Left lung (tissue), 4 donors: ENCODE measurements at regions not wholly inside any gene's neighbourhood (a gene's known extent, or its start where the extent isn't known, plus 50 kb on each side); places are given as distances from the start of the nearest gene placed in this dataset.

Experiments
- ATAC-seq: fragments of 200-7000 bp; cut with Tn5 transposase; one replicate; pipeline ENCODE4 v1.9.1; 2020; ENCODE audit warnings: moderate library complexity
- DNase-seq, 4 donors: peaks; one replicate each; pipeline ENCODE4 v3.0.0-alpha.2; 2013 to 2020
- H3K27ac ChIP-seq, 2 donors: fragments of 200-600 bp; sonication (generic) in 1 of 2; one replicate each; pipeline versions ENCODE4 v1.5.0 to v1.8.0; 2020 to 2021
- H3K27me3 ChIP-seq, 2 donors: fragments of 200-600 bp; sonication (generic) in 1 of 2; one replicate each; pipeline versions ENCODE4 v1.5.0 to v1.8.0; 2020 to 2021
- H3K36me3 ChIP-seq, 2 donors: fragments of 200-600 bp; sonication (generic) in 1 of 2; one replicate each; pipeline versions ENCODE4 v1.5.0 to v1.8.0; 2020 to 2021
- H3K4me1 ChIP-seq, 2 donors: fragments of 200-600 bp; one replicate each; pipeline ENCODE4 v1.8.0; 2021
- H3K4me3 ChIP-seq, 2 donors: fragments of 200-600 bp; sonication (generic) in 1 of 2; one replicate each; pipeline versions ENCODE4 v1.5.0 to v1.8.0; 2020 to 2021; ENCODE audit warnings: mild to moderate bottlenecking in 1 of 2
- H3K9me3 ChIP-seq, 2 donors: fragments of 200-600 bp; sonication (generic) in 1 of 2; one replicate each; pipeline versions ENCODE4 v1.5.0 to v1.8.0; 2020 to 2021
- intact Hi-C, 2 donors: fragments of 100-400 bp; cut with DNase I; formaldehyde crosslinking; loops; one replicate each; pipeline versions ENCODE4 v1.11.2 to v1.14.2; 2022
- TF ChIP-seq, protein P1 (sequence below), 2 donors: fragments of 200-600 bp; sonication (generic) in 1 of 2; IDR thresholded peaks; one replicate each; pipeline versions ENCODE4 v1.5.0 to v1.8.0; 2021; ENCODE audit warnings: antibody characterized with exemption in 2 of 2
- donor health status: DM: no; HTN: yes; CAD: no.
- donor health status: DM: no; HTN: no; CAD: no.

DNA sequence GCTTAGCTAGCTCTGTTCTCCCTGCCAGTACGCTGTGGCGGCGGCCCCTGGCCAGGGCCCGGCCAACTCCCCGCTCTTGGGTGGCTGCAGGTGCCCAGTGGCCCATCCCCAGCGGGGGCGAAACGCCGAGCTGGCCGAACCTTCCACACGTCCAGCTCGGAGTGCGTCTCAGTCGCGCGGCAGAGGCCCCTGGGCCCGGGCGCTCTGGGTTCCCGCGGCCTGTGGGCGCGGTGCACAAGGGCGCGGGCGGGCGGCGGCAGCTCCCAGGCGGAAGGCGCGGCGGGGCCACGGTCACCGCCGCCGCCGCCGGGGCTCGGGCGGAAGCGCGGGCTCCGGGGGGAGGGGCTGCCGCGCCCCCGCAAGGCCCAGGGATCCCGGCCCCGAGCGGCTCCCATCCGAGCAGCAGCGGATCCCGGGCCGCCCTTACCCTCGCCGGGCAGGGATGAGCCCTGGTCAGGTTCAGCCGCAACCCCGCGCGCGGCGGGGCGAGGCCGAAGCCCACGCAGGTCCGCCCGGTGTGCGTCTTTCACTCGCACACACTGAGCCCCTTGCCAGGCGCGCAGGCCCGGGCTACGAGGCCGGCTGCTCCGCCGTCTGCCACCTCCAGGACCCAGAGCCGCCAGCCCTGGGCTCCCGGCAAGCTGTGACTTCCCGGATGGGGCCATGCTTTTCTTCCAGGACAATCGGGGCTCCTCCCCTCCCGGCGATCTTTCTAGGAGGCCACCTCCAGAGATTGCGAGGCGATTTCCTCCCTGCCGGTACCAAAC lies 54.2 kb downstream of the CCDC54 start:
- TF ChIP-seq, protein P1, sequence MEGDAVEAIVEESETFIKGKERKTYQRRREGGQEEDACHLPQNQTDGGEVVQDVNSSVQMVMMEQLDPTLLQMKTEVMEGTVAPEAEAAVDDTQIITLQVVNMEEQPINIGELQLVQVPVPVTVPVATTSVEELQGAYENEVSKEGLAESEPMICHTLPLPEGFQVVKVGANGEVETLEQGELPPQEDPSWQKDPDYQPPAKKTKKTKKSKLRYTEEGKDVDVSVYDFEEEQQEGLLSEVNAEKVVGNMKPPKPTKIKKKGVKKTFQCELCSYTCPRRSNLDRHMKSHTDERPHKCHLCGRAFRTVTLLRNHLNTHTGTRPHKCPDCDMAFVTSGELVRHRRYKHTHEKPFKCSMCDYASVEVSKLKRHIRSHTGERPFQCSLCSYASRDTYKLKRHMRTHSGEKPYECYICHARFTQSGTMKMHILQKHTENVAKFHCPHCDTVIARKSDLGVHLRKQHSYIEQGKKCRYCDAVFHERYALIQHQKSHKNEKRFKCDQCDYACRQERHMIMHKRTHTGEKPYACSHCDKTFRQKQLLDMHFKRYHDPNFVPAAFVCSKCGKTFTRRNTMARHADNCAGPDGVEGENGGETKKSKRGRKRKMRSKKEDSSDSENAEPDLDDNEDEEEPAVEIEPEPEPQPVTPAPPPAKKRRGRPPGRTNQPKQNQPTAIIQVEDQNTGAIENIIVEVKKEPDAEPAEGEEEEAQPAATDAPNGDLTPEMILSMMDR (IDR thresholded peaks at IDR 0.05): peak in 1 of 2 donors; percentile 24
- Histone ChIP-seq H3K4me3 (peak overlapping the region; percentile 63 to 71), H3K4me1 (peaks cover 6 to 24% of the 10 kb centered on the region in 2 donors), H3K36me3 (no peaks in the 10 kb centered on the region), H3K27ac (peak overlapping the region; percentile 92 to 93), H3K9me3 (no peaks in the 10 kb centered on the region), H3K27me3 (peaks cover 0 to 21% of the 10 kb centered on the region in 2 donors)
- peak; percentile 46 to 87 (median 64) for DNase-seq
- intact Hi-C loops: no loop called here
- ATAC-seq: peak; percentile 67

DNA sequence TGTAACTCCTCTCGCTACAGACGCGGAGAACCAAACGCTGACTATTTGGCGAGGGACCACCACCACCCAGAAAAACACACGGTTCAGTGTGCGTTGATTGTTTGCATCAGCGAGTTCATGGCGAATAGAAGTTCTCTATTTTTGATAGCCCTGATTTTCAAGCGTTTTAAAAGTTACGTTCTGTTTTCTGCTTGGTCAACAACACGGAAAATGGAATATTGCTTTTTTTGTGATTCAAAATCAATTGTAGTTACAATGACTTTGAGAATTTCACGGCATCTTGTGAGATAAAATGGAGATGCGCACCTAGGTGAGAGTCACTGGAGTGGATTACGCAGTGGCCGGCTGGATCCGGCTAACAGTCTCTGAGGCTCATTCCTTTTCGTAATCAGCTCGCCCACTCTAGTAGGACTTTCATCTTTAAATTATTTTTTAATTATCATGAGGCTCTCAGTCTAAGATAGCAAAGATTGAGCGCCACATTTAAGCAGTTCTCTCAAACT lies 54.8 kb downstream of the CCDC54 start:
- H3K36me3 ChIP-seq: no peaks in the 10 kb centered on the region
- ATAC-seq (peak; percentile 43), DNase-seq (peak; percentile 18 to 50 (median 34))
- peaks cover 0 to 21% of the 10 kb centered on the region in 2 donors for H3K27me3 ChIP-seq
- H3K4me1 ChIP-seq: peaks cover 6 to 24% of the 10 kb centered on the region in 2 donors
- intact Hi-C loops: no loop called here
- H3K9me3 ChIP-seq: no peaks in the 10 kb centered on the region
- peak overlapping the region; percentile 92 to 93 for H3K27ac ChIP-seq
- peak overlapping the region; percentile 63 to 71 for H3K4me3 ChIP-seq
- TF ChIP-seq, protein P1 (IDR thresholded peaks at IDR 0.05): no peak

DNA sequence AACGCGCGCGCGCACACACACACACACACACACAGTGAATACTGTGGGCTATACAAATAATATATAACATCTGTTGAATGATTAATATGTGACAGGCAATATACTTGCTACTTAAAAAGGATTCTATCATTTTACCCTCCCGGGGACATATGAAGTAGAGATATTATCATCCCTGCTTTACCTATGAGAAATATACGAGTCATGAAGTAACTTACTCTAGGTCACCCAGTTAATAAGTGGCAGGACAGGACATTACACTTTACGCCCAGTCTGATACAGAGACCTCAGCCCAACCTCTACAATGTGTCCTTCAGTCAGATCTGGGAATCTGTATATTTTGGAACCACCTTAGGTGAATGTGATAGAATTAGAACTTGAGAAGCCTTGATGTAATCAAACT lies 55.4 kb downstream of the CCDC54 start:
- H3K9me3 ChIP-seq: no peaks in the 10 kb centered on the region
- H3K4me1 ChIP-seq: peaks cover 6 to 24% of the 10 kb centered on the region in 2 donors
- intact Hi-C loops: no loop called here
- ATAC-seq: no peak
- H3K4me3 ChIP-seq: peak overlapping the region; percentile 63 to 71
- H3K27me3 ChIP-seq: peaks cover 0 to 21% of the 10 kb centered on the region in 2 donors
- TF ChIP-seq, protein P1 (IDR thresholded peaks at IDR 0.05): no peak
- no peaks in the 10 kb centered on the region for H3K36me3 ChIP-seq
- peak in 1 of 4 donors; percentile 3 for DNase-seq
- H3K27ac ChIP-seq: no peak overlapping the region

DNA sequence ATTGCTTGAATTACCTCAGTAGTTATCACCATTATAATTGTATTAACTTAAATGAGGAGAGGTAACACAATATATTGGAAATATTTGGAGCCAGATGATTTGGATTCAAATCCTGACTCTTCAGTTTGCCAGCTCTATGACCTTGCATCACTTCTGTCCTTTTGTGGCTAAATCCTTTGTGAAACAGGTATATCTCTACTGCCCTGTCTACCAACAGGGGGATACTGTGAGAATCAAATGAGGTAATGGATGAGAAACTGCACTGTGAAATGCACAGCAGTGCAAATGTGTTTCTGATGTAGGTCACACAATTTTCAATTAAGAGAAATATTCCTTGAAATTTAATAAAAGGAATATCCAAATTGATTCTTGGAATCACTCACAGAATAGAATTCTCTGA lies 58.8 kb downstream of the CCDC54 start:
- TF ChIP-seq, protein P1 (IDR thresholded peaks at IDR 0.05): no peak
- Histone ChIP-seq H3K4me3 (no peak overlapping the region), H3K27me3 (peaks cover 0 to 2% of the 10 kb centered on the region in 2 donors), H3K27ac (no peak overlapping the region), H3K9me3 (no peaks in the 10 kb centered on the region), H3K4me1 (peaks cover 0 to 11% of the 10 kb centered on the region in 2 donors), H3K36me3 (no peaks in the 10 kb centered on the region)
- intact Hi-C loops: no loop called here
- DNase-seq (no peak), ATAC-seq (no peak)

DNA sequence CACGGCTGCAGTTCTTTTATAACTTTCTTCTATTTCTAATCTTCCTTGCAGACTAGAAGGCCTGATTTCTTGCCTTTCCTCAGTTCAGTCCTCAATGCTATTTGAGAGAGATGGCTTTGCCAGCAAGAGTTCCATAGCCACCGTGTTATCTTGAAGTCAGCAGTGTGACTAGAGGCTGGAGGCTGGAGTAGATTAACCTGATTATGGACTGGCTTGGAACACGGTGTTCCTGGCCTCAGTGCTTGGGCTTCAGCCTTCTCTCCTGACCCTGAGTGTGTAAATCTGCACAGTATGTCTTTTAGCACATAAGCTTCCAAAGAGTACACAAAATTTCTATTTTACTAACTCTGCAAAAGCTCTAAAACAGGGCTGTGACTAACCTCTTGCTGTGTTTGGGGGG lies 61.4 kb downstream of the CCDC54 start:
- Histone ChIP-seq H3K36me3 (no peaks in the 10 kb centered on the region), H3K27ac (no peak overlapping the region), H3K9me3 (no peaks in the 10 kb centered on the region), H3K27me3 (no peaks in the 10 kb centered on the region), H3K4me1 (no peaks in the 10 kb centered on the region), H3K4me3 (no peak overlapping the region)
- intact Hi-C loops: no loop called here
- ATAC-seq (no peak), DNase-seq (no peak)
- TF ChIP-seq, protein P1 (IDR thresholded peaks at IDR 0.05): no peak
